HG02678 (cell line): ENCODE measurements at regions not wholly inside any gene's neighbourhood (a gene's known extent, or its start where the extent isn't known, plus 50 kb on each side); places are given as distances from the start of the nearest gene placed in this dataset.

Experiments used
- ATAC-seq: cut with Tn5 transposase; IDR thresholded peaks from one replicate; pipeline ENCODE4 v1.9.1; 2021; ENCODE audit warnings: mild to moderate bottlenecking, moderate library complexity; ENCODE audit not compliant: unreplicated experiment

DNA sequence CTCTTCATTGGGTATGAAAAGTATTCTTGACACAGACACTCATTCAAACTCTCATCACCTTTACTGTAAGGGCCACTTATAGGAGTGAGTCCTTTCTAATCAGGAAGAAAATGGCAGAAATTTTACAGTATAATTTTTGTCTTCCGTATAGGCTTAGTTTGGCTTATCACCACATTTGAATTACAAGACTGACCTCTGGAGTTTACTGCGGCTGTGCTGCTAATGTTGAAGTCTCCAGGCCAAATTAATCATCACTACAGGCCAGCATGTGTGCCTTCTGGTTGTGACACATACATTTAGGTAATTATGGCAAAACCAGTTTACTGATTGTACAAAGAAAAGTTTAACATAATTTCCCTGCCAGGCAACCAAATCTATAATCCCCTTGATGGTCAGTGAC lies 753.6 kb upstream of the GCFC2 start:
- no peak for ATAC-seq

DNA sequence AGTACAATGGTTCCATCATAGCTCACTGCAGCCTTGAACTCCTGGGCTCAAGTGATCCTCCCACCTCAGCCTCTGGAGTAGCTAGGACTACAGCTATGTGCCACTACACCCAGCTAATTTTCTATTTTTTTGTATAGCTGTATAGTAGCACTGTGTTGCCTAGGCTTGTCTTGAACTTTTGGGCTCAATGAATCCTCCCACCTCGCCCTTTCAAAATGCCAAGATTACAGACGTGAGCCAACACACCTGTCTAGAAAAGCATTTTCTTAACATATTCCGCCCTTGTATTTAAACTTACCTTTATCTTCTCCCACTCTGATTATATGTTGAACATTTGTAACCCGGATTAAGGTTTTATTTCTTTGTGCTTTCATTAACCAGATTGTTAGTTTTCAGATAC lies 750.7 kb upstream of the GCFC2 start:
- ATAC-seq = no peak

DNA sequence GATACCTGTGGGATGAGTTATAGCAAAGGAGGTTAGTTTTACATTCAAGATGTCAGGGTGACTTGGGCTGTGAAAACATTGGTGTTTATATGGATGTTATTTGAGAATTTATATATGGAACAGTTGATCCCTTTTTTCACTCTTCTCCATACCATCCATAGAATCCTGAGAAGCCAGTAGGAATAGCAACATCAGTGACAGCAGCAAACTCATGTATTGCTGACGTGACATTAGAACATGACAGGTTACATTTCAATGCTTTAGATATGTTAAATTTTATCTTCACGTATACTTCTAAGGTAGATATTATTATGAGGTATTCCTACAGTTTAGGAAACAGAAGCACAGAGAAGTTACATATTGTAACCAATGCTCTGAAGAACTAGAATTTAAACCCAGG lies 745.2 kb upstream of the GCFC2 start:
- ATAC-seq = no peak

DNA sequence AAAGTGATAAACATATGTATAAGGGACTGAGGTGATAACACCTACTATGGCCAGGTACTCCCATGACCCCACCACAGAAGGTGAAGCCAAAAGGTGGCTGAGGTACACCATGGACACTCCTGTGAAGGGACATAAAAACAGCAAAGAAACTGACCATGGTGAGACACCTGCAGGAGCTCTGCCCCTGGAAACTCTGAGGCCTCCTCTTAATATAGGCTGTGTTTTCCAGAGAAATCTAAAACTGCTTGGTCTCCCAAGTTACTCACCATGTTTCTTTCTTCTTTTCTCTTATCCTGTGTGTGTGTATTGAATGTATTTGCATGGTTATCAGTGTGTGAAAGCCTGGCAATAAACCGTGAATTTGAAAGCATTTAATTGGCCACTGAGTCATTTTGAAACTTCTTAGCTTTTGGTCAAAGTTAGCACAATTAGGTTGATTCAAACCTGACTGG lies 739.3 kb upstream of the GCFC2 start:
- ATAC-seq = no peak

DNA sequence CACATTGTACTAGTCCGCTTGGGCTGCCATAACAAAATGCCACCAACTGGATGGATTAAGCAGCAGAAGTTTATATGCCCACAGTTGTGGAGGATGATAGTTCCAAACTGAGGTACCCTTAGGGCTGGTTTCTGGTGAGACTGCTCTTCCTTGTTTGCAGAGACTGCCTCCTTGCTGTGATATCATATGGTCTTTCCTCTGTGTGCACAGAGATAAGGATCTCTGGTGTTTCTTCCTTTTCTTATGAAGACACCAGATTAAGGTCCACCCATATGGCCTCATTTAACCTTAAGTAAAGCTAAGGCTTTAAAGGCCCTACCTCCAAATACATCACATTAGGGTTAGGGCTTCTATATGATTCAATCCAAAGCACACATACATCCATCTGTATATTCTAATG lies 738.2 kb upstream of the GCFC2 start:
- ATAC-seq = no peak

DNA sequence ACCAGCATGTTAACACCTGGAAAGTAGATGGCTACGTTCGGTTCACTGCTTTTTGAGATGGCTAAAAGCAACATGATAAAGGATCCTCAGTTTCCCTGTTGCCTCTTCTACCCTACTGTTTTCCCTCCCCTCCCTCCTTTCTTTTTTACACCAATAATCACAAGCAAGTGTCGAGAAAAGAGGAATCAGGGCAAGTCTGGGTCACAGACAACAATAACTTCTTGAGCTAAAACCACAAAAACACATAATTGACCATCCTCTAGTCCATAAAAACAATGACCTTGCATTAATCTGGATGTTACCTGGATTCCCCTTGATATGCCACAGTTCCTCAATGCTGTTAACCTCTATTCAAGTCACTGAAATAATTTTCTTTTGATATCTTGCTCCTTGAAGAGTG lies 736.6 kb upstream of the GCFC2 start:
- ATAC-seq = no peak

DNA sequence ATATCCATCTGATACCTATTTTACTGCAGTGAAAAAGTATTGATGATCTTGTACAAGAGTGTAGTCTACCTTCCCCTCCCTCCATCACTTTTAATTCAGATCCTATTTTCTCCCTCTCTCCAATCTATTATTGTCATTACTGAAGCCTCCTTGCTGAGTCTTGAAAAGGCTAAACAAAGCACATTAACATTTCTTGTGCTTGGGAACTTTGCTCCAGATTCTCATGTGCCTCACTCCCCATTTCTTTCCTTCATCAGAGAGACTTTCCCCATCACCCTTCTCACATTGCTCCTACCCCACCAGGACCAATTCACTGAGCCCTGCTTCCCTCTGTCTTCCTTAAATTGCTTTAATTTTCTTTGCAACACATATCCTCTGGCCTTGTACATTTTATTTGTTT lies 736.2 kb upstream of the GCFC2 start:
- ATAC-seq = no peak

DNA sequence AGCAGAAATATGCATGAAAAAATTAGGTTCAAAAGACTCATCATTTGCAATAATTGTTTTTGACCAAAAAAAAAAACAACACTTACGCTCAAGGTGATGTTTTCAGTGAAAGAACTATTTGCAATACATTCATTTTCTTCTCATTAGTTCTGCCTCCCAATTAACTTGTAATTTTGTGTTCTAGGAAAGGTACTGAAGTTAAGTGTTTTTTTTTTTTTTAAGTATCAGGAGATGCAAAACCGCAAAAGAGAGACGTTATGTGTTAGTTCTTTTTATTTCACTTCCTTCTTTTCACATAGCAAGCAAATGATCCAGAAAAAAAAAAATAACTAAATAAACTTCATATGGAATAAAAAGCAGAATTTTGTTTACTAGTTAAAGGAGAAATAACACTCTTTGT lies 735.2 kb upstream of the GCFC2 start:
- no peak for ATAC-seq

DNA sequence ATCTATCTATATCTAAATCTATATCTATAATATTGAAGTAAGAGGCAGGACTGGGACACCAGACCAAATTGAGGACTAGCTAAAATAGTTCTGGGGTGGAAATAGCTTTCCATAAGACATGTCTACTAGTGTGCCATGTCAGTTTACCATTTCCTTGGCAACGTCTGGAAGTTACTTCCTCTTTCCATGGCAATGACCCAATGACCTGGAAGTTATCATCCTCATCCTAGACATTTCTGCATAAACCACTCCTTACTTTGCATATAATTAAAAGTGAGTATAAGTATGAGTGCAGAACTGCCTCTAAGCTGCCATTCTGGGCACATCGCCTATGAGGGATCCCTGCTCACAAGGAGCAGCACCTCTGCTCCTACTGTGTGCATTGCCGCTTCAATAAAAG lies 734.0 kb upstream of the GCFC2 start:
- no peak for ATAC-seq

DNA sequence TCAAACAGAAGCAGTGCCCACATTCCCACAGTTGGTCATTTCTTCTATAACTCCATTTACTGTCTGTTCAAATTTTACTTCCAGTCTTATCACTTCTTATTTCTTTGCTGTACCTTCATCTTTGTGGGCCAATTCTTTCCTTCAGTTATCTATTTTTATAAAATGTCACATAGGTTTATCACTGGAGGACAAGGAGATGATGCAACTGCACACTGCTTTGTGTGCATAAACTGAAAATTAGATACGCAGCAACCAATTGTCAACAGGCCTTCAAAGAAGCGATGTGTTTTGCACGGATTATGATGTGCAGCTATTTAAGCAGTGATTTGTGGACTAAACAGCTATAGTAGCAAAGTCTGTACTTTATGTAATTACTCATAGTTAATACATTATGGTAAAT lies 726.8 kb upstream of the GCFC2 start:
- ATAC-seq = no peak

DNA sequence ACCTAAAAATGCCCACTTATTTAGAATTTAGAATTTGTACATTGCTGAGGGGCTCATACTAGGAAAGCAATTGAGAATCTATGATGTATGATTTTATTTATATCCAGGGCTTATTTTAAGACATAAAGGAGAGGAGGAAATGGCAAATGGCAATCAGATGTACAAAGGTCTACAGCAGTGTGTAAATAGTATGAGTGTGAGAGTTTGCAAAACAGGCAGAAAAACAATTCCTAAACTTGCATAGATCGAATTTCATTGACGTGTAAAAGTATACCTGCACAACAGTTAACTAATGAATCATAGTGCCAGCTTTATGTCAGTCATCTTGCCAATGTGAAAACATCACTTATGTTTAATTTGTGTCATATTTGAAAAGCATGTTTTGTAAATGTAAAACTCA lies 718.7 kb upstream of the GCFC2 start:
- ATAC-seq = no peak

DNA sequence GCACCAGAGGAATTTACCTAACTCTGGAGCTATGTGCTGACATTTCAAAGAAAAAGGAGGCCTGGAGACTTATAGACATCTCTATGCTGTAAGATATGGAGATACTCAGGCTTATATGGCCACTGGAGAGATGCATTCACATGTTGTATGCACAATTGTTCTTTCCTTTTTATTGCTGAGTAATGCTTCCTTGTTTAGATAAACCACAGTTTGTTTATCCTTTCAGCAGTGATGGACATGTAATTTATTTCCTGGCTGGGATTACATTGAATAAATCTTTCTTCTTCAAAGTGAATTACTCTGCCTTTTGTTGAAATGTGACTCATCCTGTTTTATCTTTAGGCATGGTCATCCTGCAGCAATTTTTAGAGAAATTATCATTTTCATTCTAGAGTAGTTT lies 716.7 kb upstream of the GCFC2 start:
- no peak for ATAC-seq

DNA sequence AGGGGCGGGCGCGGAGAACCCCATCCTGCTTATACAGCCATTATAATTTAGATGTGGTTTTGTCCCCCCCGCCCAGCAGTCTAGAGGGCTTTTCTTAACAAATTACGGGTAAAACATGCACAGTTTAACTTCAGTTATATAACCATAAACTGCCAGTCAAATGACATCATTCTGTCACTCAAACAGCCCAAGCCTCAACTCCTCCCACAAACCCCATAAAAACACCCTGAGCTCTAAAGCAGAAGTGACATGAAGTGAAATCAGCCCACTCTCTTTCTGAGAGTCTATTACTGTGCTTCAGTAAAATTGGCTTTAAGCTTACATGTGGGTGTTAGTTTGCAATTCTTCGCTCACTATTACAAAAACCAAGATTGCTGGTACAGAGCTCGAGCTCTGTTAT lies 705.1 kb upstream of the GCFC2 start:
- no peak for ATAC-seq

DNA sequence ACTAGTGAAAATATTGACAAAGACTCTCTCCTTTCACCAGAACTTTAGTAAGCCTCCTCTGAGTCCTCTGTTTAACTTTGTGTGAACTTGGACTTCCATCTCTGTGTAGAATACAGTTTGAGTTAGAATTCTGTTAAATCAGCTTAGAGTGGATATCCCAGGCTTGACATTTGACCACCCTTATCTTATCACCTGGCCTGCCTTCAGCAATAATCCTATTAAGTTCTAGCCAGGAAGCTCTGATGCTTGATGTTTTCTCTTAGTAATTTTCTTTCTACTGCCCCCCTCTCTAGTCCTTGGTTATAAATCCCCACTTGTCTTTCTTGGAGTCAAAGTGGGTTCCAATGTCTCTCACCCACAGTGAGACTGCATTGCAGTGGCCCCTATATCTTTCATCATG lies 702.7 kb upstream of the GCFC2 start:
- no peak for ATAC-seq

DNA sequence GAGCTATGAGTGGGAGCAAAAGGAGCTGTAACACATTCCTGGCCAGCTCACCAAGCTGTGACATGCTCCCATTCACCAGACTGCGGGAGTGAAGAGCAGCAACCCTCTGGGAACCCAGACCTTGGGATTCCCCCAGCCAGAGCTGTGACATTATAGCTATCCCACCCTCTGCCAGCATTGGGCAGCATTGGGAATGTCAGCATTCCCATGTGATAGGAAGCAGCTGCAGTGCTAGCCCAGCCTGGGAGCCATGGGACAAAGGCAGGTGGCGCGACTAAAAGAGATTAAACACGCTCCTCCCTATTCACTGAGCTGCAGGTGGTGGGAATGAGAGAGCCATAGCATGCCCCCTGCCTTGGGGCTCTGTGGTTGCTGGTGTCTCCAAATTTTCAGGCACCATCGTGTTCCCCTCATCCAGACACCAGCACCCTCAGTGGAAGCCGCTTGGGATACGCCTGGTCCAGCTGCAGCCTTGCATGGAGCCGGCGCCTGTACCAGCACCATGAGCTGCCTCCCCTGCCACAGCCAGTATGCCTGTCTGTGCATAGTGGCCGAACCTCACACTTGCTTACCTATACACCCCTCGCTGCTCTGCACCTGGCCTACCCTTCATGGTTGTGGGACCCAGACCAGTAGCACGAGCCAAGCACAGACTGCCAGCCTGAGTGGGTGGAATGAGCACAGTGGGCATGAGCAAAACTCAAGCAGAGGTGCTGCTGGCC lies 695.6 kb upstream of the GCFC2 start:
- ATAC-seq = no peak

DNA sequence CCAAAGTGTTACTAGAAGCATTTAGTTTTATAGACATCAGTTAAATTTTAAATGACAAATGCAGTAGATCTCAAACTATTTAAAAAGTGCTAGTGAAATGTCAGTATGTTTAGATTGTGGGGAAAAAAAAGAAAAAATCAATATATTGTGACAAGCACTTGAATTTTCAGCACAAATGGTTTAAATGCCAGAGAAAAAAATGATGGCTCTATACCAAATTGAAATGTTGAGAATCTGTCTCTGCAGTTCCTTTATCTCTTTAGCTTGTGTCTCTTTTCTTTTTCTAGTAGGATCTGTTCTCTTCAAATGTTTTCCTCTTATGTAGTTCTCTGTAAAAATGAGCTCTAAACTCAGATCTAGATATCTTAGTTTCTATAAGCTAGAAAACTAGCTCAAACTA lies 682.6 kb upstream of the GCFC2 start:
- ATAC-seq = no peak

DNA sequence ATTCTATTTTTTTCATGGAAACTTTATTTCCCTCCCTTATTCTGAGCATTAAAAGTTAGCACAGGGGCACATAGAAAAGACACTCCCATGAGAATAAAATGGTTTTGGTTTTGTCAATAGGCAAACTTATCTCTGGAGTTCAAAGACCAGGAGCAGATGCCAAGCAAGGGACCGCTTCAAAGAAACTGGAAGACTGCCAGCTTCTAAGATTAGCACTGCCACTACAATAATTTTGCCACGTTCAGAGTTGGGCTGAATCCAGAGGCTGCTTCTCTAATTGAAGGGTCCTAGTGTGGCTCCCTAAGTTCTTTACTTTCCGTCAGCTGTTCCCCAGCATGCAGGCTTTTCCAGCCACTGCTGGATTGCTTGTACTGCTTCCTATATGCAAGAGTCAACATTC lies 681.0 kb upstream of the GCFC2 start:
- ATAC-seq = no peak

DNA sequence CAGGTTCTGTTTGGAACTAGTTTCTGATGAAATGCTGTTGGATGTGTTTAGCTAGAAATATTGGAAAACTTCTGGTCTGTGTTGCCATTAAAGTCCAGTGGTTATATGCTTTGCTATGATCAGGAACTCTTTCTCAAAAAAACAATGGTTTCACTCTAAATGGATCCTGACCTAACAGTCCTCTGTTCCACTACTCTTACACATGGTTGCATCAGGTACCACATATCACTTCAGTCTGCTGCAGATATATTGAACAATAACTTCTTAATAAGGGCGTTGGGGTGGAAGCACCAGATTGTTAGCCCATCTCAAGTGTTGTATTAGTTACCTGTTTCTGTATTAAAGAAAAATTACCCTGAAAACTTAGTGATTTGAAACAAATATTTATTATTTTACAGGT lies 676.6 kb upstream of the GCFC2 start:
- no peak for ATAC-seq

DNA sequence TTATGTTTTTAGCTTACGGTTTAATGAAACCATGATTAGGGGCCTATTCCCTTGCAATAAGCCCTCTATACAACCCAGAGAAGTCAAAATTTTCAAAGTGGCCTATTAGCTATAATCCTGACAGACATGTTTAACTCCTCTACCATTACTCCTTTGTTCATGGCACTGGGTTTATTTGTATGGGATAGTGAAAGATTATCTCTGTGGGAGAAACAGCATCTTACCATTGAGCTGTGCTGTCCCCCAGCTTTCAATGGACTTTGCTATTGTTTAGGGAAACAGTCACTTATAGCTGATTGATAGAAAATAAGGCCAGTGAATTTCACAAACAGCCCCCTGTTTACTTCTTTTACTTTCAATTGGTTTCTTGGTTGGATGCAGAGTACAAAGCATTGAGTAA lies 675.2 kb upstream of the GCFC2 start:
- no peak for ATAC-seq

DNA sequence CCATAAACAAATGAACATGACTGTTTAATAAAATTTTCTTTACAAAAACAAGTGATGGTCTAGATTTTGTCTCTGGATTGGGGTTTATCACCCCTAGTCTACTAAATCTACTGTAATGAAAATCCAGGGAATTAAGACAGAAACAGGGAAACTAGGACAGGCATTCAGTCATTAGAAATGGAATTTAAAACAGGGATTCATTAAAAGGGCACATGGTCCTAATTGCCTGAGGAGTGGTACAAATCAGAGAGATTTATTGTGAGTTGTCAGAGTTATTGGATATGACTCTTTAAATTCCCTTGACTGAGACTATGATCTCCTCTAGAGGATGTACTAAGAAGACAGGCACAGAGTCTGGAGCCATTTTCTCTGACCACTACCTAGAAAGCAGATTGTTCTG lies 670.9 kb upstream of the GCFC2 start:
- no peak for ATAC-seq

DNA sequence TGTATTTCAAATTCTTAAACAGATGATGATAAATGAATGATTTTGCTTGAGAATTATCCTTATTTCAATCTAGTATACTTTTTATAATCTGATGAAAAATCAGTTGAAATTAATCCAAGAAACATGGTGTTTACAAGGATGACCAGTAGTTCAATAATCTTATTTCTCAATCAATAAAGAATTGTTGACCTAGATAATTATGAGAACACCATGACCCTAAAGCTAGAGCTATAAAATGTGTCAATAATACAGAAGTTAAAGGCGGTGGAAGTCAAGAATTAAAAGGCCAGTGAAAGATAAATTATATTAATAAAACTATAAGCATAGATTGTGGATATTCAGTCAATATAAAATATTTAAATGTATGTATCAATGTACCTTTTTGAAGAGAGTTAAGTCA lies 667.4 kb upstream of the GCFC2 start:
- no peak for ATAC-seq

DNA sequence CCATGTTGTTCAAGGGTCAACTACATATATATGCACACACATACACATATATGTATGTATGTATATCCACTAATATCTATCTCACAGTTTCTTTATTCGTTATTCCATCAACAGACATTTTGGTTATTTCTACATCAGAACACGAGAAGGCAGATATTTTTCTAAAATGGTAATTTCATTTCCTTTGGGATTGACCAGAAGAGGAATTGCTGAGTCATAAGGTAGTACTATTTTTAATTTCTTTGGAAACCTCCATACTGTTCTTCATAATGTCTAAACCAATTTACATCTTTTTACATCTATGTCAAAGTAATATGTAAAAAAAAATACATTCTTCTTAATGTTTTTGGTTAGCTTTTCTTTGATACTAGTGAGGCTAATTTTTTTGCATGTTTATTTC lies 630.7 kb upstream of the GCFC2 start:
- ATAC-seq = no peak

DNA sequence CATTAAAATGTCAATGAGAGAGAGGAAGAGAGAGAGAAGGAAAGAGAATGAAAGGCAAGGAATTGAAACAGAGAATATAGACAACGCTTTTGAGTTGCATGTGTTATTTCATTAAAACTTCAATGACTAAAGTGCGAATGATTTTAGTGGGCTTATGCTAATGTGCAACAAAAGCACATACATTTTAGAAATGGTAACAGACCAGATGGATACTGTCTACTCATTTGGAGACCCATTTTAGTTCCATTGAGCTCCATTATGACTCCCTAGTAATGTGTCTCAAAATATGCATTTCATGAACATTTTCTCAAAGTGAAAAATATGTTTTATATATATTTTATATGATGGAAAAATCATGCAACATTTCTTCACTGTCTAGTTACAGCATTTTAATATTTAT lies 622.2 kb upstream of the GCFC2 start:
- no peak for ATAC-seq
